Activated naive CD8-positive, alpha-beta T cell (primary cell): ENCODE measurements at regions not wholly inside any gene's neighbourhood (a gene's known extent, or its start where the extent isn't known, plus 50 kb on each side); places are given as distances from the start of the nearest gene placed in this dataset.
"Not testable (repeated sequence)": the region's sequence is repeated elsewhere in the genome, so short reads cannot be mapped to it uniquely, and the experiment has no call there.

Experiments
- H3K27ac Mint-ChIP-seq: one replicate; pipeline ENCODE4 v1.8.0; 2021; ENCODE audit warnings: mixed read lengths
- H3K27me3 Mint-ChIP-seq: one replicate; pipeline ENCODE4 v1.8.0; 2021; ENCODE audit warnings: mixed read lengths
- H3K36me3 Mint-ChIP-seq: one replicate; pipeline ENCODE4 v1.8.0; 2021; ENCODE audit warnings: mixed read lengths
- H3K4me1 Mint-ChIP-seq: one replicate; pipeline ENCODE4 v1.8.0; 2021; ENCODE audit warnings: low read depth, mixed read lengths
- H3K4me3 Mint-ChIP-seq: one replicate; pipeline ENCODE4 v1.8.0; 2021; ENCODE audit warnings: mild to moderate bottlenecking, mixed read lengths
- H3K9me3 Mint-ChIP-seq: one replicate; pipeline ENCODE4 v1.8.0; 2021; ENCODE audit warnings: low read depth, mixed read lengths

DNA sequence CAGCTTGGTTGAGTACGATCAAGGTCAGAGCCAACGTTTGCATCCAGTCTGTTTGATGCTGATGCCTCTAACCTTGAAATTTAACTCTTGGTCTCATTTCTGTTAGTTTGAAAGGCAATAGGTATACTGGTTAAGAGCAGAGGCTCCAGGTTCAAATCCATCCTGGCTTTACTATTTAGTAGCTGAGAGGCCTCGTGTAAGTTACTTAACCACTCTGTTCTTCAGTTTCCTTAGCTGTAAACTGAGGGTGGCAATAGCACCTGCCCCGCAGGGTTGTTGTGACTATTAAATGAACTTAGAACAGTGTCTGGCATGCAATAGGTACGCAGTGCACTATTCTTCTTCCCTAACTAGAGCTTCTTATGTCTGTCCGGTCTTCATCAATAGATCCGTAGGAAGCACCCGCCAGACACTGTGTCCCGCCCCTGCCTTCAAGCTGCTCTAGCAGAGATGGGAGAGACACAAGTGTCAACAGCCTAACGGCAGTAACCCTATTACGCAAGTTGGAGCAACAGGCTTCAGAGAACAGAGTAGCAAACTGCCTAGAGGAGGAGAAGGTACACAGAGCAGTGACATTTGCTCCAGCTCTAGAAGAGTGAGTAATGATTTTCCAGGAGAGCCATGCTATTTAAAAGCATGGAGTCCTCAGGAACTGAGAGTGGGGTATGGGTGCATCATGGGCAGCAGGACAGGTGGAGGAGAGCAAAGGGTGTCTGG is 62.7 kb upstream of the ST3GAL5 start:
- H3K27ac Mint-ChIP-seq, result no peak overlapping the region
- H3K4me3 Mint-ChIP-seq, result no peak overlapping the region
- H3K36me3 Mint-ChIP-seq, result no peaks in the 10 kb centered on the region
- H3K9me3 Mint-ChIP-seq, result peaks cover 6% of the 10 kb centered on the region
- no peaks in the 10 kb centered on the region for H3K27me3 Mint-ChIP-seq
- H3K4me1 Mint-ChIP-seq, result no peaks in the 10 kb centered on the region

DNA sequence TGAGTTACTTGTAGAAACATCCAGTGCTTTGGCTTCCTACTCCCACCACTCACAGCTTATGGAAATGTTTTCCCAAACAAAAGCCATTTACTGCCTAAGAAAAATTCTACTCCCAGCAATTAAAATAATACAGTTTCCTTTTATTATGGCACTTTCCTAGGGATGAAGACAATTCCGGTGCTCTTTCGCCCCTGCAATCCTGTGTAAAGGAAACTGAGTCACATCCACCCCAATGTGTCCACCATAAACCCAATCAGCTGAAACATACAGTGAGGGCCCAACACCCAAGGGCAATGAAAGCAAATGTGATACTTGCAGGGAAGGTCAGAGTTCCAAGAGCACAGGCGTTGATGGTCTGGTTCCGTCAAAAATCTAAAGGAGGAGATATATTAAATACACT is 62.0 kb upstream of the ST3GAL5 start:
- Mint-ChIP-seq H3K4me1 (no peaks in the 10 kb centered on the region), H3K27ac (no peak overlapping the region), H3K36me3 (no peaks in the 10 kb centered on the region), H3K9me3 (peaks cover 6% of the 10 kb centered on the region), H3K4me3 (no peak overlapping the region), H3K27me3 (no peaks in the 10 kb centered on the region)

DNA sequence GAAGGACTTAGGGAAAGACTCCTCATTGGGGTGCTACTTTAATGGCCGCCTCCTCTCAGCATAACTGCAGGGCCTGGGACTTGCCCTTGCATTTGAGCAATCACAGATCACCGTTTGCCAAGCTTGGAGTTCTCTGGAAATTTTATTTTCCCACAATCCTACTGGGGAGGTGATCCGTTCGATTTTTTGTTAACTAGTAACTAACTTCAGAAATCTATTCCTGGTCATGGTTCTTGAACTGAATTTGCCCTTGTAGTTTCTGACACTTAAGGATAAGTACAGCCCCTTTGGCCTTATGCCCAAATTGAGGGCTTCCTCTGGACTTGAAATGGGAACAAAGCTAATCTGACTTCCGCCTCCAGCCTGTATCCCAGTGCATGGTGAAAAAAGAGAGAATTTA is 60.5 kb upstream of the ST3GAL5 start:
- Mint-ChIP-seq H3K4me3 (no peak overlapping the region), H3K36me3 (no peaks in the 10 kb centered on the region), H3K27me3 (no peaks in the 10 kb centered on the region)

DNA sequence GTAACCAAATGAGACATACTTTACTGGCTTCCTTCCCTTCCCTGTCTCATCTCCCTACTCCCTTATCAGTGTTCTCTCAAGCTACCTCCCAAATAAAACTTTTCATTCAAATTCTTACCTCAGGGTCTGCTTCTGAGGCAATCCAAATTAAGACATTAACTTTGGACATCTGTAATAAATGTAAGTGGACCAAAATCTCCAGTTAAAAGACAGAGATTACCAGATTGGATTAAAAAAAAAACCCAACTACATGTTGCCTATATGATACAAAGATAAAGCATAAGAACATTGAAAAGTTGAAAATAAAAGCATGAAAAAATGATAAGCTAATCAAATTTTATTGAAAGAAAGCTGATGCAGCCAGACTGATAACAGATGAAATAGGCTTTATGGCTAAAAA is 58.8 kb upstream of the ST3GAL5 start:
- peaks cover 6% of the 10 kb centered on the region for H3K36me3 Mint-ChIP-seq
- peaks cover 15% of the 10 kb centered on the region for H3K9me3 Mint-ChIP-seq
- H3K27ac Mint-ChIP-seq, result no peak overlapping the region
- no peaks in the 10 kb centered on the region for H3K4me1 Mint-ChIP-seq
- H3K4me3 Mint-ChIP-seq, result no peak overlapping the region
- H3K27me3 Mint-ChIP-seq, result no peaks in the 10 kb centered on the region

More for the DNA sequence above, 60.5 kb upstream of the ST3GAL5 start:
- Mint-ChIP-seq H3K27ac (no peak overlapping the region), H3K4me1 (no peaks in the 10 kb centered on the region), H3K9me3 (peaks cover 6% of the 10 kb centered on the region)

DNA sequence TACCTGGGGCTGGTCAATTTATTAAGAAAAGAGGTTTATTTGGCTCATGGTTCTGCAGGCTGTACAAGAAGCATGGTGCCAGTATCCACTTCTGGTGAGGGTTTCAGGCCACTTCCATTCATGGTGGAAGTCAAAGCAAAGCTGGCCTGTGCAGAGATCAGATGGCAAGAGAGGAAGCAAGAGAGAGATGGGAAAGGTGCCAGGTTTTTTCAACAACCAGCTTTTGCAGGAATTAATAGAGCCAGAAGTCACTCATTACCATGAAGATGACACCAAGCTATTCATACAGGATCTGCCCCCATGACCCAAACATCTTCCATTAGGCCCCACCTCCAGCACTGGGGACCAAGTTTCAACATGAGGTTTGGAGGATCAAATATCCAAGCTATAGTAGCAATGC is 56.8 kb upstream of the ST3GAL5 start:
- peaks cover 6% of the 10 kb centered on the region for H3K36me3 Mint-ChIP-seq
- H3K9me3 Mint-ChIP-seq, result peaks cover 15% of the 10 kb centered on the region
- no peaks in the 10 kb centered on the region for H3K4me1 Mint-ChIP-seq
- H3K27me3 Mint-ChIP-seq, result no peaks in the 10 kb centered on the region
- no peak overlapping the region for H3K27ac Mint-ChIP-seq
- no peak overlapping the region for H3K4me3 Mint-ChIP-seq

DNA sequence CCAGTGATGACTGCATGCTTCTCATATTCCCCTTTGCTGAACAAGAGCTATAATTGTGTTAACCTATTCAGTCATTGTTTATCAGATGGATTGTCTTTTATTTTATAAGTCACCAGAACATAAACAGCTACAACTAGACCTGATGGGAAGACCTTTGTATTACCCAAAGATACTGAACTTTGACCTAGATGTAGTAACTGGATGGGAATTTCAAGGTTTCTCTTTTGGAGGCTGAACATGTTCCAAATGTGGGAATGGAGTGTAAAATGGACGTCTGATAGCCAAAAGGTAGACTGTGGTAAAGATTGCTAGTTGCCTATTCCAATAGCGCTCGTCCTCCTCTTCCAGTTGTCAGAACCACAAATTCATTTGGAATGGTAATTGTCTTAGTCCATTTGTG is 56.4 kb upstream of the ST3GAL5 start:
- H3K4me3 Mint-ChIP-seq, result no peak overlapping the region
- H3K4me1 Mint-ChIP-seq, result no peaks in the 10 kb centered on the region
- no peak overlapping the region for H3K27ac Mint-ChIP-seq
- H3K36me3 Mint-ChIP-seq, result peaks cover 6% of the 10 kb centered on the region
- peaks cover 15% of the 10 kb centered on the region for H3K9me3 Mint-ChIP-seq
- H3K27me3 Mint-ChIP-seq, result no peaks in the 10 kb centered on the region

DNA sequence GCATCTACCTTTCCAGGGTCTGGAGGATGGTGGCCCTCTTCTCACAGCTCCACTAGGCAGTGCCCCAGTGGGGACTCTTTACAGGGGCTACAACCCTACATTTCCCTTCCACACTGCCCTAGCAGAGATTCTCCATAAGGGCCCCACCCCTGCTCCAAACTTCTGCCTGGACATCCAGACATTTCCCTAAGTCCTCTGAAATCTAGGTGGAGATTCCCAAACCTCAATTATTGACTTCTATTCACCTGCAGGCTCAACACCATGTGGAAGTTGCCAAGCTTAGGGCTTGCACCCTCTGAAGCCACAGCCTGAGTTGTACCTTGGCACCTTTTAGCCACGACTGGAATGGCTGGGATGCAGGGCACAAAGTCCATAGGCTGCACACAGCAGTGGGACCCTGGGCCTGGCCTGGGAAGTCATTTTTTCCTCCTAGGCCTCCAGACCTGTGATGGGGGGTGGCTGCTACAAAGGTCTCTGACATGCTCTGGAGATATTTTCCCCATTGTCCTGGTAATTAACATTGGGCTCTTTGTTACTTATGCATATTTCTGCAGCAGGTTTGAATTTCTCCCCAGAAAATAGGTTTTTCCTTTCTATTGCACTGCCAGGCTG is 53.7 kb upstream of the ST3GAL5 start:
- H3K36me3 Mint-ChIP-seq, result peaks cover 6% of the 10 kb centered on the region
- no peak overlapping the region for H3K4me3 Mint-ChIP-seq
- H3K9me3 Mint-ChIP-seq, result peaks cover 10% of the 10 kb centered on the region
- H3K27me3 Mint-ChIP-seq, result no peaks in the 10 kb centered on the region
- H3K4me1 Mint-ChIP-seq, result no peaks in the 10 kb centered on the region
- H3K27ac Mint-ChIP-seq, result no peak overlapping the region

DNA sequence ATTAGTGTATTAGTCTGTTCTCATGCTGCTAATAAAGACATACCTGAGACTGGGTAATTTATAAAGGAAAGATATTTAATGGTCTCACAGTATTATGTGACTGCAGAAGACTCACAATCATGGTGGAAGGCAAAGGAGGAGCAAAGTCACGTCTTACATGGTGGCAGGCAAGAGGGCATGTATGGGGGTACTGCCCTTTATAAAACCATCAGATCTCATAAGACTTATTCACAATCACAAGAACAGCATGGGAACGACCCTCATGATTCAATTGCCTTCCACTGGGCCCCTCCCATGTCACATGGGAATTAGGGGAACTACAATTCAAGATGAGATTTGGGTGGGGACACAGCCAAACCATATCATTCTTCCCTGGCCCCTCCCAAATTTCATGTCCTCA is 52.7 kb upstream of the ST3GAL5 start:
- H3K36me3 Mint-ChIP-seq, H3K4me1 Mint-ChIP-seq, H3K4me3 Mint-ChIP-seq, H3K27me3 Mint-ChIP-seq, H3K27ac Mint-ChIP-seq, H3K9me3 Mint-ChIP-seq: not testable (repeated sequence)

DNA sequence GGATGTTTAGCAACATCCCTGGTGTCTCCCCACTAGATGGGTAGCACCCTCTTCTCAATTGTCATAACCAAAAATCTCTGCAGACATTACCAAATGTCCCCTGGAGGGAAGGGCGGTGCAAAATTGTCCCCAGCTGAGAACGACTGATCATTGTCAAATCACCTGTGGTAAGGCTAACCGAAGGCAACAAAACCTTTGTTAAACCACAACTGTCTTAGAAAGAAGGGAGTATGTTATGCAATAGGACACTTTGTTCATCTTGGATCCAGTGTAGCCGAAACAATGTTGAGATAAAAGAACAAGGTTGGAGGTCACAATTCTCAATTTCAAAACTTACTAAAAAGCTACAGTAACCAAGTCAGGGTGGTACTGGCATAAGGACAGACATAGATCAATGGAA is 50.3 kb upstream of the ST3GAL5 start:
- peaks cover 8% of the 10 kb centered on the region for H3K9me3 Mint-ChIP-seq
- no peak overlapping the region for H3K4me3 Mint-ChIP-seq
- no peaks in the 10 kb centered on the region for H3K27me3 Mint-ChIP-seq
- H3K36me3 Mint-ChIP-seq, result peaks cover 6% of the 10 kb centered on the region
- H3K4me1 Mint-ChIP-seq, result peaks cover 3% of the 10 kb centered on the region
- no peak overlapping the region for H3K27ac Mint-ChIP-seq
